NT2/D1 (cell line): ENCODE measurements at regions not wholly inside any gene's neighbourhood (a gene's known extent, or its start where the extent isn't known, plus 50 kb on each side); places are given as distances from the start of the nearest gene placed in this dataset.

Source experiments
- SUZ12 ChIP-seq: IDR thresholded peaks from 2 replicates; pipeline ENCODE4 v1.6.1; 2011; ENCODE audit not compliant: insufficient read length, insufficient read depth; ENCODE audit errors: extremely low read depth
- YY1 ChIP-seq: IDR thresholded peaks from 2 replicates; pipeline ENCODE4 v1.6.1; 2011; ENCODE audit not compliant: insufficient read length, insufficient read depth
- ZNF274 ChIP-seq: IDR thresholded peaks from 2 replicates; pipeline ENCODE4 v1.6.1; 2011; ENCODE audit warnings: mild to moderate bottlenecking, low read depth, low read length

DNA sequence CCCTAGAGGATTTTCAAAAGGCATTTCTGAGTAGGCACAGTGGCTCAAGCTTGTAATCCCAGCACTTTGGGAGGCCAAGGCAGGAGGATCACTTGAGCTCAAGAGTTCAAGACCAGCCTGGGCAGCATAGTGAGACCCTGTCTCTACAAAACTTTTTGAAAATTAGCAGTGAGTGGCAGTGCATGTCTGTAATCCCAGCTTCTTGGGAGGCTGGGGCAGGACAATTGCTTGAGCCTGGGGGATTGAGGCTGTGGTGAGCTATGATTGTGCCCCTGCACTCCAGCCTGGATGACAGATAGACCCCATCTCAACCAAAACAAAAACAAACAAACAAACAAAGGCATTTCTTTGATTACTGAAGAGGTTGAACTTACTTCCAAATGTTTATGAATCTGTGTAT is 201.4 kb downstream of the KIF26A start:
- TF ChIP-seq SUZ12 (no peak), YY1 (no peak), ZNF274 (no peak)
